ENCODE measurements at regions not wholly inside any gene's neighbourhood (a gene's known extent, or its start where the extent isn't known, plus 50 kb on each side); places are given as distances from the start of the nearest gene placed in this dataset.

- TF ChIP-seq, protein P1, sequence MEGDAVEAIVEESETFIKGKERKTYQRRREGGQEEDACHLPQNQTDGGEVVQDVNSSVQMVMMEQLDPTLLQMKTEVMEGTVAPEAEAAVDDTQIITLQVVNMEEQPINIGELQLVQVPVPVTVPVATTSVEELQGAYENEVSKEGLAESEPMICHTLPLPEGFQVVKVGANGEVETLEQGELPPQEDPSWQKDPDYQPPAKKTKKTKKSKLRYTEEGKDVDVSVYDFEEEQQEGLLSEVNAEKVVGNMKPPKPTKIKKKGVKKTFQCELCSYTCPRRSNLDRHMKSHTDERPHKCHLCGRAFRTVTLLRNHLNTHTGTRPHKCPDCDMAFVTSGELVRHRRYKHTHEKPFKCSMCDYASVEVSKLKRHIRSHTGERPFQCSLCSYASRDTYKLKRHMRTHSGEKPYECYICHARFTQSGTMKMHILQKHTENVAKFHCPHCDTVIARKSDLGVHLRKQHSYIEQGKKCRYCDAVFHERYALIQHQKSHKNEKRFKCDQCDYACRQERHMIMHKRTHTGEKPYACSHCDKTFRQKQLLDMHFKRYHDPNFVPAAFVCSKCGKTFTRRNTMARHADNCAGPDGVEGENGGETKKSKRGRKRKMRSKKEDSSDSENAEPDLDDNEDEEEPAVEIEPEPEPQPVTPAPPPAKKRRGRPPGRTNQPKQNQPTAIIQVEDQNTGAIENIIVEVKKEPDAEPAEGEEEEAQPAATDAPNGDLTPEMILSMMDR (IDR thresholded peaks at IDR 0.05; ENCODE audit: low read length): no peak
- no peak for TF ChIP-seq EZH2 (IDR thresholded peaks at IDR 0.05; ENCODE audit: borderline replicate concordance, low read length)
Measured at GRCh38 chrX:39361736-39362135, 560.5 kb downstream of the MID1IP1 start.
